ENCODE measurements at regions not wholly inside any gene's neighbourhood (a gene's known extent, or its start where the extent isn't known, plus 50 kb on each side); places are given as distances from the start of the nearest gene placed in this dataset.

DNA sequence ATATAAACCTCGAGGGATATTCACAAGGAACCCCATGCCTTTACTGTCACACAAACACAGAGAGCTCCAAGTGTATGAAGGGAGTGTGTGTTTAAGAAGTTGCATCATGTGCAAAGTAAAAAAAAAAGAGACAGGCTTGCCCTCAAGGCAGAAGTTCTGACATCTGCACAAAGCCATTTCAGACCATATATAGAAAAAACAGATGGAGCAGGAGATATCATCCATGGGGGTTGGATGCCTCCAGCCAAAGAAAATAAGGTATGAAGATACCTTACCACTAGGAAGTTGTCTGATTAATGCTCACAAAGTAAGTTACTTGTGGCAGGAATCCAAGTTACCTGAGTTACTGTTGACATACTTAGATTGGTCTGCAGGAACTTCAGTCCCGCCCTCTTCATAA lies 476.2 kb downstream of the KDM5D start:
- TF ChIP-seq, protein P1, sequence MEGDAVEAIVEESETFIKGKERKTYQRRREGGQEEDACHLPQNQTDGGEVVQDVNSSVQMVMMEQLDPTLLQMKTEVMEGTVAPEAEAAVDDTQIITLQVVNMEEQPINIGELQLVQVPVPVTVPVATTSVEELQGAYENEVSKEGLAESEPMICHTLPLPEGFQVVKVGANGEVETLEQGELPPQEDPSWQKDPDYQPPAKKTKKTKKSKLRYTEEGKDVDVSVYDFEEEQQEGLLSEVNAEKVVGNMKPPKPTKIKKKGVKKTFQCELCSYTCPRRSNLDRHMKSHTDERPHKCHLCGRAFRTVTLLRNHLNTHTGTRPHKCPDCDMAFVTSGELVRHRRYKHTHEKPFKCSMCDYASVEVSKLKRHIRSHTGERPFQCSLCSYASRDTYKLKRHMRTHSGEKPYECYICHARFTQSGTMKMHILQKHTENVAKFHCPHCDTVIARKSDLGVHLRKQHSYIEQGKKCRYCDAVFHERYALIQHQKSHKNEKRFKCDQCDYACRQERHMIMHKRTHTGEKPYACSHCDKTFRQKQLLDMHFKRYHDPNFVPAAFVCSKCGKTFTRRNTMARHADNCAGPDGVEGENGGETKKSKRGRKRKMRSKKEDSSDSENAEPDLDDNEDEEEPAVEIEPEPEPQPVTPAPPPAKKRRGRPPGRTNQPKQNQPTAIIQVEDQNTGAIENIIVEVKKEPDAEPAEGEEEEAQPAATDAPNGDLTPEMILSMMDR (IDR thresholded peaks at IDR 0.05): no peak
- no peak for TF ChIP-seq POLR2A (IDR thresholded peaks at IDR 0.05)
